ENCODE measurements at regions not wholly inside any gene's neighbourhood (a gene's known extent, or its start where the extent isn't known, plus 50 kb on each side); places are given as distances from the start of the nearest gene placed in this dataset.

DNA sequence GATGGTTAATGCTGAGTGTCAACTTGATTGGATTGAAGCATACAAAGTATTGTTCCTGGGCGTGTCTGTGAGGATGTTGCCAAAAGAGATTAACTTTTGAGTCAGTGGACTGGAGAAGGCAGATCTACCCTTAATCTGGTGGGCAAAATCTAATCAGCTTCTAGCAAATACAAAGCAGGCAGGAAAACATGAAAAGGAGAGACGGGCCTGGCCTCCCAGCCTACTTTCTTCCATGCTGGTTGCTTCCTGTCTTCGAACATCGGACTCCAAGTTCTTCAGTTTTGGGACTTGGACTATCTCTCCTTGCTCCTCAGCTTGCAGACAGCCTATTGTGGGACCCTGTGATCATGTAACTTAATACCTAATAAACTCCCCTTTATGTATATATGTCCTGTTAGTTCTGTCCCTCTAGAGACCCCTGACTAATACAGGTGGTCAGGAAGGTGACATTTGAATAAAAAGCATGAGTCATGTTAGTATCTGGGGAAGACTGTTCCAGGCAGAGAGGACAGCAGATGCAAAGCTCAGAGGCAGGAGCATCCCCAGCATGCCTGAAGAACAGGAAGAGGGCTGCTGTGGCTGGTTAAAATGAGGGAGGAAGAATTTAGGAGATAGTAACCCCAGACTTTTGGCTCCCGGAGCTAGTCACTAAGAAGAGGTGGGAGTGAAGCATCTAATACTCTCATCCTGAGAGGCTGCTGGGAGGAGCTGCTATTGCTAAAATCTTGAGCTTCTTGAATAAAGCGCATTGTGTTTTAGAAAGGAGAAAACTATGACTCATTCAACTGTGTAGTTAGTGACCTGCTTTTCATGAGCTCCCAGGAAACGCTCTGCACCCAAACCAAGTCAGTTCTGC, 207.4 kb upstream of the HES1 start:
- TF ChIP-seq CTCF (IDR thresholded peaks at IDR 0.05; ENCODE audit: borderline replicate concordance, insufficient read depth, low read depth, low read length): no peak
- H3K4me3 ChIP-seq (ENCODE audit: low read depth, low read length): no peak overlapping the region

DNA sequence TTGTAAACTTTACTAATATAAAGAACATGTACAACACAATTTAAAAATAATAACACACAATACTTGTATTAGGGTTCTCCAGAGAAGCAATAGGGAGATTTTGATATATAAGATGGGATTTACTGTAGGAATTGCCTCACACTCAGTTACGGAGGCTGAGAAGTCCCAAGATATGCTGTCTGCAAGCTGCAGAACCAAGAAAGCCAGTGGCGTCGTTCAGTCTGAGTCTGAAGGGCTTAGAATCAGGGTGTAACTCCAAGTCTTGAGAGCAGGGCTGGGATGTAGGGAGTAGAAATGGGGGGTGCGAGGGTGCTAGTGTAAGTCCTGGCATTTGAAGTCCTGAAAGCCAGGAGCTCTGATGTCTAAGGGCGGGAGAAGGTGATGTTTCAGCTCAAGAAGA, 206.6 kb upstream of the HES1 start:
- no peak for TF ChIP-seq CTCF (IDR thresholded peaks at IDR 0.05; ENCODE audit: borderline replicate concordance, insufficient read depth, low read depth, low read length)
- no peak overlapping the region for H3K4me3 ChIP-seq (ENCODE audit: low read depth, low read length)

DNA sequence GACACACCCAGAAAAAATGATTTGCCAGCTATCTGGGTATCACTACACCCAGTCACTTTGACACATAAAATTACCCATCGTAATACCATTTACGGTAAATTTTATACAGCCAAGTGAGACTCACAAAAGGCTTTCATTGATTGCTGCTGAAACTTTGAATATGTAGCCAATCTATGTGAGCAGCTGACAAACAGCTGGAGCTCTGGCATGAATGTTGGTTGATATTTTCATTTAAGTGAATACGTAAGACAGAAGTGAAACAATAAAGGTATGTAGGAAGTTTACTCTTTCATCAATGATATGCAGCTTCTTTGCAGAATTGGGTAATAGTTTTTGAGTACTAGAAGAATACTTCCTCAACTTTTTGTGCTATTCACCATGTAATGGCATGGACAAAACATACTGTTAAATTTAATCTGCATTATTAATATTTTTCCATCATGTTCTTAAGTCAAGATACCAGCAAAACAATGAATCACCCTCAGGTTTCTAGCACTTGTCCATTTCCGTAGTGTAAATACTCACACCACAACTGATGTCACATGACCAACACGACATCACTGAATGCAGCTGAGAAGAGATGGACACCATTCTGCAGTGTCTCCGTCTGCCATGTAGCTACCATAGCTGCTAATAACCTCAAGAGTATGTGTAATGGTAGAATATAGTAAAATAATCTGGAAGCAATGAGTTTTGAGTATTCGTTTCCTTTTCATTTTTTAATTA, 205.9 kb upstream of the HES1 start:
- no peak for TF ChIP-seq CTCF (IDR thresholded peaks at IDR 0.05; ENCODE audit: borderline replicate concordance, insufficient read depth, low read depth, low read length)
- no peak overlapping the region for H3K4me3 ChIP-seq (ENCODE audit: low read depth, low read length)

DNA sequence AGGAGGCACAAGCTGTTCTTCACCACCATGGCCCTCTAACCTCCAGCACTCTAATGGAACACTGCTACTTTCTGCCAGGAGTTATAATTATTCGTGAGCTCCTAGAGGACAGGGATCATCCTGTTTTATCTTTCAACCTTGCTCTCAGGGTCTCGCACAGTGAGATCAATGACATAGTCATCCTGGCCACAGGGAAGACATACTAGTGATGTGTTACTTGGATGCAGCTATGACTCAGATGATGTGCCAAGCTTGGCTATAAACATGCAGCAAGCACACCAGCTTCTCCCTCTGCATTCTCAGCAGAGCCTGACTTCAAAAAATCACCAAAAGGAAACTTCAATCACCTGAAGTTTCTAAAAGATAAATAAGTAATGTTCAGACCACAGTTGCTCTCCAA, 203.8 kb upstream of the HES1 start:
- TF ChIP-seq CTCF (IDR thresholded peaks at IDR 0.05; ENCODE audit: borderline replicate concordance, insufficient read depth, low read depth, low read length): no peak
- H3K4me3 ChIP-seq (ENCODE audit: low read depth, low read length): no peak overlapping the region

GRCh38 chr3:193932576-193932975, 203.4 kb upstream of the HES1 start:
- H3K4me3 ChIP-seq (ENCODE audit: low read depth, low read length): no peak overlapping the region
- no peak for TF ChIP-seq CTCF (IDR thresholded peaks at IDR 0.05; ENCODE audit: borderline replicate concordance, insufficient read depth, low read depth, low read length)

GRCh38 chr3:193933451-193933850, 202.5 kb upstream of the HES1 start:
- no peak for TF ChIP-seq CTCF (IDR thresholded peaks at IDR 0.05; ENCODE audit: borderline replicate concordance, insufficient read depth, low read depth, low read length)
- no peak overlapping the region for H3K4me3 ChIP-seq (ENCODE audit: low read depth, low read length)

DNA sequence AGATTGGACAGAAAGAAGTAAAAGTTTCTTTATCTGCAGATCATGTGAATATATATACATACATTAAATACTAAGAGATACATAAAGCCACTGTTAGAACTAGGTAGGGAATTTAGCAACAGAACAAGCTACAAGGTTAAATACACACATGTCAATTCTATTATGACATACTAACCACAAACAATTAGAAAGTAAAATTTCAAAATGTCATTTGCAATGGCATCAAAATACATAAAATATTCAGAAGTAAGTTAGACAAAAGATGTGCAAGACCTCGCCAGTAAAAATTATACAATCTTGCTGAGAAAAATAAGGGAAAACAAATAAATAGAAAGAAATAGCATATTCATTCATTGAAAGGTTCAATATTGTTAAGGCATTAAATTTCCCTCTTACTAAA, 200.0 kb upstream of the HES1 start:
- no peak for TF ChIP-seq CTCF (IDR thresholded peaks at IDR 0.05; ENCODE audit: borderline replicate concordance, insufficient read depth, low read depth, low read length)

More for the DNA sequence above, 200.0 kb upstream of the HES1 start:
- H3K4me3 ChIP-seq (ENCODE audit: low read depth, low read length): no peak overlapping the region
